GM23248 (cell line): ENCODE measurements at regions not wholly inside any gene's neighbourhood (a gene's known extent, or its start where the extent isn't known, plus 50 kb on each side); places are given as distances from the start of the nearest gene placed in this dataset.

Experiments
- EZH2 ChIP-seq: fragments of 200-600 bp; sonication (generic); IDR thresholded peaks from 2 replicates; pipeline ENCODE4 v1.6.1; 2018; ENCODE audit warnings: antibody characterized with exemption, mild to moderate bottlenecking; ENCODE audit not compliant: insufficient read depth, poor library complexity, severe bottlenecking
- EZH2phosphoT487 ChIP-seq: fragments of 200-600 bp; sonication (generic); IDR thresholded peaks from 2 replicates; pipeline ENCODE4 v1.6.1; 2018; ENCODE audit warnings: antibody characterized with exemption, moderate library complexity, mild to moderate bottlenecking, low read depth; ENCODE audit not compliant: insufficient read depth

- TF ChIP-seq EZH2: no peak
- no peak for TF ChIP-seq EZH2phosphoT487
Observed at GRCh38 chr2:144648837-144649465, 129.0 kb upstream of the ZEB2 start.
